Stimulated activated CD4-positive, alpha-beta T cell treated with anti-CD3 and anti-CD28 coated beads, Interleukin-12 subunit alpha, Interleukin-12 subunit beta, amount 100 ng/mL, for 24 hours (primary cell): ENCODE measurements at regions not wholly inside any gene's neighbourhood (a gene's known extent, or its start where the extent isn't known, plus 50 kb on each side); places are given as distances from the start of the nearest gene placed in this dataset.
"Not testable (repeated sequence)": the region's sequence is repeated elsewhere in the genome, so short reads cannot be mapped to it uniquely, and the experiment has no call there.

Source experiments
- DNase-seq, 2 experiments: peaks; one replicate each; pipeline ENCODE4 v3.0.0-alpha.2; 2020; ENCODE audit warnings: low read depth in 2 of 2

DNA sequence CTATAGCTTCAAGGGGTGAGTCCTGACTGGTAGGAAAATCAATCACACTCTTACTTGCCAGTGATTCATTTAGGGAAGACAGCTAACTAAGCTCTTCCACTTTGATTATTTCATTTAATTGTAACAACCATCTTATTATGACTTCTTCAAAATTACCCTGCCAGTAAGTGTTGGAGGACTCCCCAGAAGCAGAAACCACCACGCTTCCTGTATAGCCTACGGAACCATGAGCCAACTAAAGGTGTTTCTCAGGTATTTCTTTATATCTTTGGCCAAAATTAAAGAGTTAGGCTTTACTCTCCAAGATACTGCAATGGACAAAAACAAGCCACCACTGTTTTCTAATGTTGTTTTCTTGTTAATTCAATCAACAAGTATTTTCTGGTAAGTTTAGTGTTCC, 61.0 kb downstream of the FOXD4L5 start:
- DNase-seq: peak; percentile 1

DNA sequence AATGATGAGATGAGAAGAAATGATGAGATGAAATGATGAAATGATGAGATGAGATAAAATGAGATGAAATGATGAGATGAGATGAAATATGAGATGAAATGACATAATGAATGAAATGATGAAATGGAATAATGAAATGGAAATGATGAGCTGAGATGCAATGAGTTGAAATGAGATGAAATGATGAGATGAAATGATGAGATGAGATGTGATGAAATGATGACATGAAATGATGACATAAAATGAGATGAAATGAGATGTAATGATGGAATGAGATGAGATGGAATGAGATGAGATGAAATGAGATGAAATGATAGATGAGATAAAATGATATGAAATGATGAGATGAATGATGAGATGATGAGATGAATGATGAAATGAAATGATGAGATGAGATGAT, 76.2 kb downstream of the FOXD4L5 start:
- not testable (repeated sequence) for DNase-seq

DNA sequence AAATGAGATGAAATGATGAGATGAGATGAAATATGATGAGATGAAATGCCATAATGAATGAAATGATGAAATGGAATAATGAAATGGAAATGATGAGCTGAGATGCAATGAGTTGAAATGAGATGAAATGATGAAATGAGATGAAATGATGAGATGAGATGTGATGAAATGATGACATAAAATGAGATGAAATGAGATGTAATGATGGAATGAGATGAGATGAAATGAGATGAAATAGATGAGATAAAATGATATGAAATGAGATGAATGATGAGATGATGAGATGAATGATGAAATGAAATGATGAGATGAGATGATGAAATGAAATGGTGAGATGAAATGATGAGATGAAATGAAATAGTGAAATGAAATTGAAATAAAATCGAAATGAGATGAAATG, 77.7 kb downstream of the FOXD4L5 start:
- not testable (repeated sequence) for DNase-seq

DNA sequence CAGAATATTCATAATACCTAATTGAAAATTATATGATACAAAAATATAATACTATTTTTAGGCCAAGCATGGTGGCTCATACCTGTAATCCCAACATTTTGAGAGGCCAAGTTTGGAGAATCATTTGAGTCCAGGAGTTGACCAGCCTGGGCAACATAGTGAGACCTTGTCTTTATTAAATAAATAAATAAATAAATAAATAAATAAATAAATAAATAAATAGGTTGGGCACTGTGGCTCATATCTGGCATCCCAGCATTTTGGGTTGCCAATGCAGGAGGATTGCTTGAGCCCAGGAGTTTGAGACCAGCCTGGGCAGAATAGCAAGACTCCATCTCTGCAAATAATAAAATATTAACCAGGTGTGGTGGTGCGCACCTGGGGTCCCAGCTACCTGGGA, 79.2 kb downstream of the FOXD4L5 start:
- DNase-seq: not testable (repeated sequence)

DNA sequence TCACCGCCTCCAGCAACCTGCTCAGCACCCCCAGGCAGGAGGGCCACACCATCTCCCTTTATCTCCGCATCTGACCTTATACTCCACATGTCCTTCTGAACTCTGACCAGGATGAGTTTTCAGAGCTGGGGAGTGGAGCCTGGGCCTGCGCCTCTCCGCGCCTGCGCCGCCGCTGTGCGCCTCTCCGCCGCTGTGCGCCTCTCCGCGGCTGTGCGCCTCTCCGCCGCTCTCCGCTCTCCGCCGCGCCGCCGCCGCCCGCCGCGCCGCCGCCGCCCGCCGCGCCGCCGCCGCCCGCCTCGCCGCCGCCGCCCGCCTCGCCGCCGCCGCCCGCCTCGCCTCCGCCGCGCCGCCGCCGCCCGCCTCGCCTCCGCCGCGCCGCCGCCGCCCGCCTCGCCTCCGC, 89.2 kb downstream of the FOXD4L5 start:
- DNase-seq: not testable (repeated sequence)

DNA sequence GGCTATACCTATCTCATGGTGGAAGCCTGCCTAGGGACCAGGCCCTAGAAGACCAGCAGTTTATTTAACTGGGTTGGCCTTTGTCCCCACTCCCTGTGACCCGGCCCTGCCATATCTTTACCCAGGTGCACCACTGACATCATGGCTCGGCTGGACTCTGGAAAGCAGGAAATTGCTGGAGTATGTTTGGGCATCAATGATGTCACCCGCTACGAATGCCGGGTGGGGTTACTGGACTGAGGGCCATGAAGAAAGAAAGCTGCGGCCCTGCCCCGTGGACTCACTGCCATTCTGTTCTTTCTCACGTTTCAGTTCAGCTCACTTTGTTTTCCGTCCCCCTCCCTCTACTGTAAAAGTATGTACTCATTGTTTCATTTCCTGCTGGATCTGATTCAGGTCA, 129.1 kb downstream of the FOXD4L5 start:
- not testable (repeated sequence) for DNase-seq
